C4-2B (cell line): ENCODE measurements at regions not wholly inside any gene's neighbourhood (a gene's known extent, or its start where the extent isn't known, plus 50 kb on each side); places are given as distances from the start of the nearest gene placed in this dataset.

Source experiments
- ZFX ChIP-seq: fragments of 450-650 bp; IDR thresholded peaks from 2 replicates; pipeline ENCODE4 v1.6.1; 2017
- TF ChIP-seq, protein P1 (sequence below): fragments of 450-650 bp; conservative IDR thresholded peaks from 2 replicates; pipeline ENCODE4 v1.5.1; 2017; ENCODE audit warnings: mild to moderate bottlenecking

DNA sequence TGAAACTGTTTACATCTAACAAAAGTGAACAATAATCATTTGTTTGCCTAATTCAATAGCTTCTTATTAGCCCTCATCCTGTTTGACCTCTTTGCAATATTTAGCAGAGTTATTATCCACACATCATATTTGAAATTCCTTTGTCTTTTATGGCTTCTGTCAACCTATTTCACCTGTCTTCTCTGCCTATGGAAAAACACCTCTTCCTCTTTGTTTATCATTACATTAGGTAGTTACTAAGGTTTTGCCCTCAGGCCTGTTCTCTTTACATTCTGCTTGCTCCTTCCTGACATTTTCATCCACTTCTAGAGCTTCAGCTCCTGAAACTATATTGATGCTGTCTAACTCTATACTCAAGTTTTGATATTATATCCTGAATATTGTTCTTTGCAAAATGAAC, 183.0 kb downstream of the SUCNR1 start:
- TF ChIP-seq, protein P1, sequence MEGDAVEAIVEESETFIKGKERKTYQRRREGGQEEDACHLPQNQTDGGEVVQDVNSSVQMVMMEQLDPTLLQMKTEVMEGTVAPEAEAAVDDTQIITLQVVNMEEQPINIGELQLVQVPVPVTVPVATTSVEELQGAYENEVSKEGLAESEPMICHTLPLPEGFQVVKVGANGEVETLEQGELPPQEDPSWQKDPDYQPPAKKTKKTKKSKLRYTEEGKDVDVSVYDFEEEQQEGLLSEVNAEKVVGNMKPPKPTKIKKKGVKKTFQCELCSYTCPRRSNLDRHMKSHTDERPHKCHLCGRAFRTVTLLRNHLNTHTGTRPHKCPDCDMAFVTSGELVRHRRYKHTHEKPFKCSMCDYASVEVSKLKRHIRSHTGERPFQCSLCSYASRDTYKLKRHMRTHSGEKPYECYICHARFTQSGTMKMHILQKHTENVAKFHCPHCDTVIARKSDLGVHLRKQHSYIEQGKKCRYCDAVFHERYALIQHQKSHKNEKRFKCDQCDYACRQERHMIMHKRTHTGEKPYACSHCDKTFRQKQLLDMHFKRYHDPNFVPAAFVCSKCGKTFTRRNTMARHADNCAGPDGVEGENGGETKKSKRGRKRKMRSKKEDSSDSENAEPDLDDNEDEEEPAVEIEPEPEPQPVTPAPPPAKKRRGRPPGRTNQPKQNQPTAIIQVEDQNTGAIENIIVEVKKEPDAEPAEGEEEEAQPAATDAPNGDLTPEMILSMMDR: no peak
- no peak for TF ChIP-seq ZFX
